Endothelial cell of umbilical vein (primary cell): ENCODE measurements at regions not wholly inside any gene's neighbourhood (a gene's known extent, or its start where the extent isn't known, plus 50 kb on each side); places are given as distances from the start of the nearest gene placed in this dataset.

Source experiments
- BruUV-seq: library from RNA; stranded (reverse); fragments of 400-500 nt; replicated peaks from 2 replicates; lab custom pipeline; 2021; lab: Mats Ljungman, UMichigan
- CTCF ChIA-PET: fragments of 300-600, 350-600 bp; sonication (Branson Sonifier 250); formaldehyde crosslinking; loops from one replicate; lab custom pipeline; 2021; ENCODE audit warnings: antibody characterized with exemption, inconsistent platforms; lab: Charles Lee
- POLR2A ChIA-PET: fragments of 300-600, 350-600 bp; sonication (Branson Sonifier 250); formaldehyde crosslinking; loops from one replicate; lab custom pipeline; 2021; ENCODE audit warnings: antibody characterized with exemption, inconsistent platforms; lab: Charles Lee
- DNase-seq: peaks from one replicate; pipeline ENCODE4 v3.0.0-alpha.2; 2011; ENCODE audit warnings: low read depth, low spot score
- FAIRE-seq: peaks from 2 replicates; lab custom pipeline; 2011; peaks lifted over from hg19 to GRCh38; lab: Jason Lieb, UNC
- H2AFZ ChIP-seq: 2 replicates; pipeline ENCODE4 v1.6.0; 2012; ENCODE audit warnings: low read depth, low read length, control low read depth, inconsistent platforms
- H3K27ac ChIP-seq: 2 replicates; pipeline ENCODE4 v1.5.1; 2011; ENCODE audit warnings: low read depth, mild to moderate bottlenecking, control low read depth, low read length, moderate library complexity; ENCODE audit not compliant: insufficient read depth
- H3K27me3 ChIP-seq, 2 experiments: 2 replicates each; pipeline versions ENCODE4 v1.6.0 to v1.6.1; 2011; ENCODE audit warnings: low read length in 2 of 2, mixed read lengths in 1 of 2; ENCODE audit not compliant: control insufficient read depth in 2 of 2, insufficient read depth in 2 of 2
- H3K36me3 ChIP-seq, 2 experiments: 2 replicates in 1 of 2; 3 replicates in 1 of 2; pipeline ENCODE4 v1.5.1; 2011; ENCODE audit warnings: low read length in 2 of 2, mild to moderate bottlenecking in 1 of 2, moderate library complexity in 1 of 2; ENCODE audit not compliant: control insufficient read depth in 2 of 2, insufficient read depth in 2 of 2; ENCODE audit errors: extremely low read depth in 1 of 2
- H3K4me1 ChIP-seq: 3 replicates; pipeline ENCODE4 v1.5.1; 2011; ENCODE audit warnings: mild to moderate bottlenecking, low read length; ENCODE audit not compliant: control insufficient read depth, insufficient read depth; ENCODE audit errors: extremely low read depth
- H3K4me2 ChIP-seq: 2 replicates; pipeline ENCODE4 v1.6.1; 2011; ENCODE audit warnings: low read length, control low read depth, mixed read lengths; ENCODE audit not compliant: insufficient read depth
- H3K4me3 ChIP-seq, 3 experiments: fragments of 200-600 bp in 1 of 3; sonication (generic), shearing (Covaris generic) in 1 of 3; replicated peaks in 1 of 3; 2 replicates each; pipeline ENCODE4 v1.5.1; 2011 to 2016; ENCODE audit warnings: control low read depth in 3 of 3, low read length in 3 of 3, mild to moderate bottlenecking in 2 of 3, inconsistent platforms in 1 of 3, low read depth in 1 of 3, moderate library complexity in 1 of 3; ENCODE audit not compliant: insufficient read depth in 1 of 3
- H3K79me2 ChIP-seq: 2 replicates; pipeline ENCODE4 v1.6.0; 2012; ENCODE audit warnings: low read length, inconsistent platforms; ENCODE audit not compliant: control insufficient read depth, insufficient read depth
- H3K9ac ChIP-seq: replicated peaks from 2 replicates; pipeline ENCODE3; 2011; ENCODE audit warnings: low read length, control low read depth; ENCODE audit not compliant: insufficient read depth; ENCODE audit errors: extremely low read depth
- H3K9me1 ChIP-seq: replicated peaks from 3 replicates; pipeline ENCODE4 v1.6.0; 2011; ENCODE audit warnings: mild to moderate bottlenecking, low read length; ENCODE audit not compliant: control insufficient read depth, insufficient read depth; ENCODE audit errors: extremely low read depth
- H3K9me3 ChIP-seq: replicated peaks from 2 replicates; pipeline ENCODE4 v1.5.1; 2012; ENCODE audit warnings: low read length, inconsistent platforms; ENCODE audit not compliant: control insufficient read depth, insufficient read depth
- H4K20me1 ChIP-seq: replicated peaks from 2 replicates; pipeline ENCODE3; 2011; ENCODE audit warnings: mild to moderate bottlenecking, low read length; ENCODE audit not compliant: control insufficient read depth, insufficient read depth; ENCODE audit errors: extremely low read depth
- CTCF ChIP-seq, 2 donors: IDR thresholded peaks; 1 replicate in 1 of 2; 2 replicates in 1 of 2; pipeline ENCODE4 v1.5.1; 2011; ENCODE audit warnings: low read length in 2 of 2, mild to moderate bottlenecking in 2 of 2, moderate library complexity in 2 of 2, control low read depth in 1 of 2, inconsistent platforms in 1 of 2, low read depth in 1 of 2; ENCODE audit not compliant: insufficient read depth in 1 of 2; ENCODE audit errors: extremely low read depth in 1 of 2
- FOS ChIP-seq: IDR thresholded peaks from 2 replicates; pipeline ENCODE4 v1.6.1; 2011; ENCODE audit warnings: mild to moderate bottlenecking, low read length, moderate library complexity, borderline replicate concordance; ENCODE audit not compliant: insufficient read depth
- GATA2 ChIP-seq: IDR thresholded peaks from 2 replicates; pipeline ENCODE4 v1.7.0; 2011; ENCODE audit warnings: low read depth, mild to moderate bottlenecking, moderate library complexity, mixed read lengths, low read length; ENCODE audit not compliant: insufficient read length, insufficient read depth
- JUN ChIP-seq: IDR thresholded peaks from 2 replicates; pipeline ENCODE4 v1.6.1; 2011; ENCODE audit warnings: borderline replicate concordance, low read depth; ENCODE audit not compliant: insufficient read length, insufficient read depth
- MYC ChIP-seq: IDR thresholded peaks from one replicate; pipeline ENCODE4 v1.6.1; 2011; ENCODE audit warnings: mild to moderate bottlenecking, low read depth, low read length
- POLR2A ChIP-seq: IDR thresholded peaks from 2 replicates; pipeline ENCODE4 v1.6.1; 2012; ENCODE audit warnings: low read depth, mild to moderate bottlenecking, control low read depth, low read length
- POLR2AphosphoS5 ChIP-seq: IDR thresholded peaks from 2 replicates; pipeline ENCODE4 v1.6.1; 2012; ENCODE audit warnings: low read depth, mild to moderate bottlenecking, control low read depth, low read length, moderate library complexity; ENCODE audit not compliant: insufficient read depth
- dilution Hi-C: fragments of 300-500 bp; cut with MboI; formaldehyde crosslinking; loops from one replicate; pipeline ENCODE4 v1.15.0; 2019; ENCODE audit warnings: low sequenced_read_pairs; ENCODE audit not compliant: extremely low pct_ligation_motif_present
- intact Hi-C: fragments of 100-400 bp; cut with micrococcal nuclease; formaldehyde crosslinking; loops from one replicate; pipeline ENCODE4 v1.10.0; 2022
- TF ChIP-seq, protein P1 (sequence below): IDR thresholded peaks from 2 replicates; pipeline ENCODE4 v1.6.1; 2011; ENCODE audit not compliant: insufficient read depth, insufficient read length

DNA sequence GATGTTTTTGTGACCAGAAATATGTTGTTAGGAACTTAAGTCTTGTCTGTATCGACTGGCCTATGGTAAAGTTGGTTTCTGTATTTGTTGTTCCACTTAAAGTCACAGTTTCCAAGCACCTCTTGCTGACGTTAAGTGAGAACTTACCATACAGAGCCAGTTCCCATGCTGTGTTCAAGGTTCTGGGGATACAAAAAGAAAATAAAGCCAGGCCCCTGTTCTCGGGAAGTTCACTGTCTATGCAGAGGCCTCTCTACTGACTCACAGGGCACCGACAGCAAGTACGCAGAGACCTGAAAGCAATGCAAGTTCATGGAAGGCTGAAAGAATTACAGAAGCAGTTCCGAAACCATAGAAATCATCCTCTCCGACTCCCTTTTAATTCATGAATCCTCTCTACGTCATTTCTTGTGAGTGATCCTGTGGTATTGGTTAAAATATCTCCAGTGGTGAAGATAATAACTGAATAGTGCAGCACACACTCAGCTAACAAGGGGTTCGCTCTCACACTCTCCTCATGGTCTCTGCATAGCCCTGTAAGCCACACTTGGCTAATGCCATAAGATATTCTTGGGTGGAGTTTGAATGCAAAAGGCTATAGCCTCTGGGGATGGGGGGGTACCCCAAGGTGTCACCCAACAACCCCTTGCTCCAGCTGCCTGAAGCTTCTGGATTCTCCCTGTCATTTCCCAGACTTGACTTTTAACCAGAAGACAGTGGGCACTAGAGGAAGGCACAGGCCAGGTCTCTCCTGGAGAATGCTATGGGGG, 91.2 kb upstream of the EXOC2 start:
- no TSS peak for BruUV-seq
- POLR2A ChIA-PET: no interaction called here

More for the DNA sequence above, 91.2 kb upstream of the EXOC2 start:
- Histone ChIP-seq H3K9me1 (no peaks in the 10 kb centered on the region), H2AFZ (no peak overlapping the region), H3K27me3 (no peaks in the 10 kb centered on the region), H3K36me3 (no peaks in the 10 kb centered on the region), H3K9ac (no peak overlapping the region), H3K27ac (no peak overlapping the region), H3K4me1 (no peaks in the 10 kb centered on the region), H3K79me2 (no peaks in the 10 kb centered on the region), H4K20me1 (no peaks in the 10 kb centered on the region), H3K9me3 (no peaks in the 10 kb centered on the region), H3K4me2 (no peak overlapping the region), H3K4me3 (no peak overlapping the region)
- FAIRE-seq (no peak), DNase-seq (no peak)
- dilution Hi-C loops: no loop called here
- intact Hi-C loops: no loop called here
- CTCF ChIA-PET: interaction anchor here (1.3 kb wide), 1 partner anchor 190 kb away, joined by 14 read pairs; no protein-coding TSS in a partner anchor
- TF ChIP-seq POLR2A (no peak), CTCF (IDR thresholded peaks at IDR 0.05; ENCODE audit: extremely low read depth in 1 of 2, insufficient read depth in 1 of 2, low read depth in 1 of 2, low read length in 2 of 2) (no peak), FOS (no peak), POLR2AphosphoS5 (no peak), GATA2 (no peak), JUN (no peak), MYC (no peak)
- TF ChIP-seq, protein P1, sequence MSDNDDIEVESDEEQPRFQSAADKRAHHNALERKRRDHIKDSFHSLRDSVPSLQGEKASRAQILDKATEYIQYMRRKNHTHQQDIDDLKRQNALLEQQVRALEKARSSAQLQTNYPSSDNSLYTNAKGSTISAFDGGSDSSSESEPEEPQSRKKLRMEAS: no peak
